ENCODE measurements at regions not wholly inside any gene's neighbourhood (a gene's known extent, or its start where the extent isn't known, plus 50 kb on each side); places are given as distances from the start of the nearest gene placed in this dataset.

- no peak for TF ChIP-seq POLR2A (IDR thresholded peaks at IDR 0.05; ENCODE audit: low read depth, low read length)
- TF ChIP-seq POLR2AphosphoS5 (IDR thresholded peaks at IDR 0.05; ENCODE audit: low read depth, low read length), result no peak
- TF ChIP-seq TAF1 (IDR thresholded peaks at IDR 0.05; ENCODE audit: low read depth, low read length), result no peak
- TF ChIP-seq SPI1 (IDR thresholded peaks at IDR 0.05; ENCODE audit: low read depth, low read length), result no peak
- no peak for TF ChIP-seq PAX5 (IDR thresholded peaks at IDR 0.05; ENCODE audit: insufficient read depth, low read length, severe bottlenecking)
- no peak for TF ChIP-seq POU2F2 (IDR thresholded peaks at IDR 0.05; ENCODE audit: low read depth, low read length)
These were observed 1274.7 kb upstream of the CADM2 start for GRCh38 chr3:83683937-83684598.

All from GM12891 (cell line).